Pancreas (tissue), 10 donors: ENCODE measurements at regions not wholly inside any gene's neighbourhood (a gene's known extent, or its start where the extent isn't known, plus 50 kb on each side); places are given as distances from the start of the nearest gene placed in this dataset.

Source experiments
- ATAC-seq, 4 donors: fragments of 200-7000 bp; cut with Tn5 transposase; one replicate each; pipeline versions ENCODE4 v1.8.0 to v1.9.1; 2020; ENCODE audit warnings: mild to moderate bottlenecking in 4 of 4, moderate library complexity in 4 of 4
- DNase-seq, 6 donors: peaks; one replicate each; pipeline ENCODE4 v3.0.0-alpha.2; 2020
- FAIRE-seq: peaks from 2 replicates; lab custom pipeline; 2012; peaks lifted over from hg19 to GRCh38; lab: Jason Lieb, UNC
- H3K27ac ChIP-seq, 4 donors: fragments of 200-600 bp; sonication (generic); 1 replicate in 3 of 4; 2 replicates in 1 of 4; pipeline versions ENCODE4 v1.5.0 to v1.8.0; 2020
- H3K27me3 ChIP-seq, 4 donors: fragments of 200-600 bp; one replicate each; pipeline ENCODE4 v1.8.0; 2021
- H3K36me3 ChIP-seq, 3 donors: fragments of 200-600 bp; sonication (generic) in 1 of 3; one replicate each; pipeline versions ENCODE4 v1.5.0 to v1.8.0; 2020 to 2021
- H3K4me1 ChIP-seq, 3 donors: fragments of 200-600 bp; one replicate each; pipeline ENCODE4 v1.8.0; 2021
- H3K4me3 ChIP-seq, 4 donors: fragments of 200-600 bp; sonication (generic) in 2 of 4; one replicate each; pipeline versions ENCODE4 v1.5.0 to v1.8.0; 2020 to 2021
- H3K9me3 ChIP-seq, 4 donors: fragments of 200-600 bp; one replicate each; pipeline ENCODE4 v1.8.0; 2021
- CTCF ChIP-seq, 4 donors: fragments of 200-600 bp; sonication (generic) in 3 of 4; IDR thresholded peaks; one replicate each; pipeline versions ENCODE4 v1.5.0 to v1.8.0; 2021; ENCODE audit warnings: antibody characterized with exemption in 4 of 4
- WGBS, 2 donors: extraction: QIAGEN DNeasy Blood & Tissue Kit; methylation state at CpG; one replicate each; pipeline ENCODE4 v1.1.7; 2013; 5-methylcytosine and 5-hydroxymethylcytosine counted together
- intact Hi-C, 3 donors: fragments of 100-400 bp; cut with DNase I; formaldehyde crosslinking; loops; one replicate each; pipeline versions ENCODE4 v1.11.1 to v1.14.2; 2022
- donor health status: healthy with polysubstance abuse.
- donor health status: DM: no; HTN: no; CAD: no; lungs with moderate emphysema.
- donor health status: DM: no; HTN: no; CAD: no.
- donor health status: control.
- donor health status: control.
- donor health status: Bipolar disorder and iron deficiency.
- donor health status: DM: yes; HTN: yes; CAD: no.
- donor health status: DM: no; HTN: no; CAD: no.
- donor health status: DM: no; HTN: no; CAD: no.
- donor health status: DM: yes; HTN: yes; CAD: no.

GRCh38 chr18:41069167-41069566 lies 885.9 kb upstream of the PIK3C3 start:
- no peak for TF ChIP-seq CTCF (IDR thresholded peaks at IDR 0.05)
- Histone ChIP-seq H3K27ac (no peak overlapping the region), H3K9me3 (no peaks in the 10 kb centered on the region), H3K4me1 (no peaks in the 10 kb centered on the region), H3K27me3 (no peaks in the 10 kb centered on the region), H3K36me3 (no peaks in the 10 kb centered on the region), H3K4me3 (no peak overlapping the region)
- FAIRE-seq (no peak), ATAC-seq (no peak), DNase-seq (no peak)
- intact Hi-C loops = no loop called here
- 52 to 62% methylated on average over 7 of the region's 7 CpGs for WGBS, 2 donors

GRCh38 chr18:41064916-41065315 lies 890.1 kb upstream of the PIK3C3 start:
- Histone ChIP-seq H3K36me3 (no peaks in the 10 kb centered on the region), H3K4me1 (no peaks in the 10 kb centered on the region), H3K9me3 (no peaks in the 10 kb centered on the region), H3K4me3 (no peak overlapping the region), H3K27ac (no peak overlapping the region), H3K27me3 (no peaks in the 10 kb centered on the region)
- intact Hi-C loops = no loop called here
- no peak for ATAC-seq
- FAIRE-seq = no peak
- no peak for DNase-seq
- TF ChIP-seq CTCF (IDR thresholded peaks at IDR 0.05) = no peak
- 40 to 79% methylated on average over 1 of the region's 1 CpG for WGBS, 2 donors

GRCh38 chr18:41060967-41061366 lies 894.1 kb upstream of the PIK3C3 start:
- H3K36me3 ChIP-seq = no peaks in the 10 kb centered on the region
- no peak overlapping the region for H3K4me3 ChIP-seq
- ATAC-seq (no peak), FAIRE-seq (no peak), DNase-seq (no peak)
- WGBS, 2 donors = 49 to 62% methylated on average over 2 of the region's 2 CpGs
- intact Hi-C loops = no loop called here
- H3K27me3 ChIP-seq = no peaks in the 10 kb centered on the region
- TF ChIP-seq CTCF (IDR thresholded peaks at IDR 0.05) = no peak
- H3K9me3 ChIP-seq = no peaks in the 10 kb centered on the region
- no peak overlapping the region for H3K27ac ChIP-seq
- H3K4me1 ChIP-seq = no peaks in the 10 kb centered on the region

- intact Hi-C loops = no loop called here
- no peaks in the 10 kb centered on the region for H3K27me3 ChIP-seq
- H3K4me3 ChIP-seq = no peak overlapping the region
- ATAC-seq = no peak
- no peak overlapping the region for H3K27ac ChIP-seq
- no peak for TF ChIP-seq CTCF (IDR thresholded peaks at IDR 0.05)
- FAIRE-seq = no peak
- no peaks in the 10 kb centered on the region for H3K4me1 ChIP-seq
- no peaks in the 10 kb centered on the region for H3K36me3 ChIP-seq
- no peaks in the 10 kb centered on the region for H3K9me3 ChIP-seq
- no peak for DNase-seq
- 22 to 45% methylated on average over 1 of the region's 1 CpG for WGBS, 2 donors
These were observed 896.0 kb upstream of the PIK3C3 start for GRCh38 chr18:41059126-41059415.

- no peak overlapping the region for H3K4me3 ChIP-seq
- DNase-seq = no peak
- H3K36me3 ChIP-seq = no peaks in the 10 kb centered on the region
- intact Hi-C loops = no loop called here
- no peak overlapping the region for H3K27ac ChIP-seq
- FAIRE-seq = no peak
- H3K27me3 ChIP-seq = no peaks in the 10 kb centered on the region
- no peak for ATAC-seq
- no peaks in the 10 kb centered on the region for H3K9me3 ChIP-seq
- no peak for TF ChIP-seq CTCF (IDR thresholded peaks at IDR 0.05)
- WGBS, 2 donors = 58 to 67% methylated on average over 9 of the region's 9 CpGs
- no peaks in the 10 kb centered on the region for H3K4me1 ChIP-seq
These were observed 896.5 kb upstream of the PIK3C3 start for GRCh38 chr18:41058351-41059125.
